DND-41 (cell line): ENCODE measurements at regions not wholly inside any gene's neighbourhood (a gene's known extent, or its start where the extent isn't known, plus 50 kb on each side); places are given as distances from the start of the nearest gene placed in this dataset.
"Not testable (repeated sequence)": the region's sequence is repeated elsewhere in the genome, so short reads cannot be mapped to it uniquely, and the experiment has no call there.

ENCODE experiments used
- ATAC-seq: fragments of 200-7000 bp; cut with Tn5 transposase; 3 replicates; pipeline ENCODE4 v1.9.1; 2021; ENCODE audit warnings: low read depth; ENCODE audit not compliant: insufficient read depth
- DNase-seq: peaks from one replicate; pipeline ENCODE4 v3.0.0-alpha.2; 2020
- H2AFZ ChIP-seq: 2 replicates; pipeline ENCODE4 v1.6.0; 2012; ENCODE audit warnings: low read depth, low read length
- H3K27ac ChIP-seq: 2 replicates; pipeline ENCODE4 v1.5.1; 2012; ENCODE audit warnings: low read length, inconsistent platforms
- H3K27me3 ChIP-seq: fragments of 200-600 bp; sonication (generic); 2 replicates; pipeline ENCODE4 v1.6.0; 2012; ENCODE audit warnings: low read length, mild to moderate bottlenecking, inconsistent platforms; ENCODE audit not compliant: insufficient read depth, poor library complexity
- H3K36me3 ChIP-seq: 2 replicates; pipeline ENCODE4 v1.5.1; 2012; ENCODE audit warnings: low read length, inconsistent platforms; ENCODE audit not compliant: insufficient read depth
- H3K4me1 ChIP-seq: 2 replicates; pipeline ENCODE4 v1.5.1; 2012; ENCODE audit warnings: mild to moderate bottlenecking, low read length; ENCODE audit not compliant: insufficient read depth
- H3K4me2 ChIP-seq: 2 replicates; pipeline ENCODE4 v1.6.0; 2012; ENCODE audit warnings: mild to moderate bottlenecking, moderate library complexity, low read length, inconsistent platforms; ENCODE audit not compliant: insufficient read depth
- H3K4me3 ChIP-seq, 2 experiments: fragments of 200-600 bp in 1 of 2; shearing (Covaris generic) in 1 of 2; 2 replicates each; pipeline ENCODE4 v1.5.1; 2012 to 2016; ENCODE audit warnings: inconsistent platforms in 2 of 2, low read length in 2 of 2, mild to moderate bottlenecking in 2 of 2, low read depth in 1 of 2, moderate library complexity in 1 of 2
- H3K79me2 ChIP-seq: 2 replicates; pipeline ENCODE4 v1.6.0; 2012; ENCODE audit warnings: low read length, inconsistent platforms; ENCODE audit not compliant: insufficient read depth
- H3K9ac ChIP-seq: 2 replicates; pipeline ENCODE4 v1.6.0; 2012; ENCODE audit warnings: low read depth, mild to moderate bottlenecking, inconsistent platforms, low read length, moderate library complexity
- H3K9me3 ChIP-seq: 2 replicates; pipeline ENCODE4 v1.5.1; 2012; ENCODE audit warnings: low read length, moderate library complexity, mild to moderate bottlenecking, inconsistent platforms; ENCODE audit not compliant: insufficient read depth, severe bottlenecking
- H4K20me1 ChIP-seq: 2 replicates; pipeline ENCODE4 v1.6.0; 2012; ENCODE audit warnings: low read length; ENCODE audit not compliant: insufficient read depth
- CTCF ChIP-seq: IDR thresholded peaks from 2 replicates; pipeline ENCODE4 v1.5.1; 2012; ENCODE audit warnings: borderline replicate concordance, low read length, moderate library complexity, mild to moderate bottlenecking; ENCODE audit not compliant: poor library complexity, severe bottlenecking; ENCODE audit errors: extremely low read depth
- EZH2 ChIP-seq: IDR thresholded peaks from 3 replicates; pipeline ENCODE4 v1.6.1; 2012; ENCODE audit warnings: borderline replicate concordance, low read depth, mild to moderate bottlenecking, moderate library complexity, low read length, inconsistent platforms; ENCODE audit not compliant: severe bottlenecking

- ATAC-seq, H3K27me3 ChIP-seq, H3K4me2 ChIP-seq, DNase-seq, H3K27ac ChIP-seq, H2AFZ ChIP-seq, H3K36me3 ChIP-seq, H3K9ac ChIP-seq, H3K79me2 ChIP-seq, H3K9me3 ChIP-seq, H3K4me3 ChIP-seq, H3K4me1 ChIP-seq, H4K20me1 ChIP-seq: not testable (repeated sequence)
These were observed 84.5 kb downstream of the IDS start for GRCh38 chrX:149420566-149420965.

- no peak overlapping the region for H3K9ac ChIP-seq
- no peaks in the 10 kb centered on the region for H3K9me3 ChIP-seq
- no peaks in the 10 kb centered on the region for H4K20me1 ChIP-seq
- no peaks in the 10 kb centered on the region for H3K4me1 ChIP-seq
- no peak overlapping the region for H3K27ac ChIP-seq
- no peak overlapping the region for H2AFZ ChIP-seq
- no peak for TF ChIP-seq CTCF
- TF ChIP-seq EZH2 = no peak
- H3K79me2 ChIP-seq = no peaks in the 10 kb centered on the region
- no peak overlapping the region for H3K4me3 ChIP-seq
- no peaks in the 10 kb centered on the region for H3K36me3 ChIP-seq
- no peaks in the 10 kb centered on the region for H3K27me3 ChIP-seq
- no peak overlapping the region for H3K4me2 ChIP-seq
- no peak for ATAC-seq
- DNase-seq = no peak
These were observed 107.1 kb downstream of the IDS start for GRCh38 chrX:149398027-149398426.

GRCh38 chrX:149392921-149393320 lies 112.2 kb downstream of the IDS start:
- Histone ChIP-seq H3K79me2 (no peaks in the 10 kb centered on the region), H3K4me2 (no peak overlapping the region), H3K9me3 (no peaks in the 10 kb centered on the region), H4K20me1 (no peaks in the 10 kb centered on the region), H3K4me1 (no peaks in the 10 kb centered on the region), H3K27me3 (no peaks in the 10 kb centered on the region), H3K9ac (no peak overlapping the region), H3K36me3 (no peaks in the 10 kb centered on the region), H3K27ac (no peak overlapping the region), H2AFZ (no peak overlapping the region), H3K4me3 (no peak overlapping the region)
- TF ChIP-seq CTCF (no peak), EZH2 (no peak)
- DNase-seq (no peak), ATAC-seq (no peak)

GRCh38 chrX:149383852-149384251 lies 121.3 kb downstream of the IDS start:
- H4K20me1 ChIP-seq = no peaks in the 10 kb centered on the region
- ATAC-seq = no peak
- H3K9ac ChIP-seq = no peak overlapping the region
- H3K4me1 ChIP-seq = no peaks in the 10 kb centered on the region
- H3K4me2 ChIP-seq = no peak overlapping the region
- TF ChIP-seq EZH2 = no peak
- no peak for TF ChIP-seq CTCF
- no peak for DNase-seq
- H3K79me2 ChIP-seq = no peaks in the 10 kb centered on the region
- no peak overlapping the region for H3K4me3 ChIP-seq
- H3K27me3 ChIP-seq = no peaks in the 10 kb centered on the region
- H3K27ac ChIP-seq = no peak overlapping the region
- H3K36me3 ChIP-seq = no peaks in the 10 kb centered on the region
- no peak overlapping the region for H2AFZ ChIP-seq
- H3K9me3 ChIP-seq = no peaks in the 10 kb centered on the region
